ENCODE measurements at regions not wholly inside any gene's neighbourhood (a gene's known extent, or its start where the extent isn't known, plus 50 kb on each side); places are given as distances from the start of the nearest gene placed in this dataset.

GRCh38 chr4:124903995-124904722 lies 191.6 kb upstream of the ANKRD50 start:
- TF ChIP-seq CTCF (conservative IDR thresholded peaks at IDR 0.05 in 1 of 2, IDR thresholded peaks at IDR 0.05 in 1 of 2; ENCODE audit: low read depth in 1 of 2, low read length in 2 of 2) (no peak), EZH2 (IDR thresholded peaks at IDR 0.05; ENCODE audit: low read length, missing control alignments) (no peak)

Data from fibroblast of lung (primary cell).